ENCODE measurements at regions not wholly inside any gene's neighbourhood (a gene's known extent, or its start where the extent isn't known, plus 50 kb on each side); places are given as distances from the start of the nearest gene placed in this dataset.

DNA sequence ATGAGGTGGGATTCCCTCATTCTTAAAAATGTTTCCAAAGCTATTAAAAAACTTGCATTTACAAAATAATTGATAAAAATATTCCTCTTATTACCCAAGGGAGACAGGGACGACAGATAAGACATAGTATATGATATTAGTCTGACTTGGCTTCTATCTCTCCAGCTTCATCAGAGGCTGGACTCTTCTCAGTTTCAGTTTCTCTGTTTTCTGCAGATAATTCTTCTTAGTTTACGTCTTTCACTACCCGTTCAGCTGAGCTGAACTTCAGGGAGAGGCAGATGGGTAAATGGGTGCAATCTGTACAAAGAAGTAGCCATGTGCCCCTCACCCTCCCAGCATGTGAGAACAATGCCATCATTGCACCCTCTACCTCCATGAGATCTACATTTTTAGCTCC, 214.0 kb upstream of the SLIT2 start:
- TF ChIP-seq SIN3A (IDR thresholded peaks at IDR 0.05; ENCODE audit: borderline replicate concordance, insufficient read depth, low read depth, low read length), result no peak
- TF ChIP-seq, protein P1, sequence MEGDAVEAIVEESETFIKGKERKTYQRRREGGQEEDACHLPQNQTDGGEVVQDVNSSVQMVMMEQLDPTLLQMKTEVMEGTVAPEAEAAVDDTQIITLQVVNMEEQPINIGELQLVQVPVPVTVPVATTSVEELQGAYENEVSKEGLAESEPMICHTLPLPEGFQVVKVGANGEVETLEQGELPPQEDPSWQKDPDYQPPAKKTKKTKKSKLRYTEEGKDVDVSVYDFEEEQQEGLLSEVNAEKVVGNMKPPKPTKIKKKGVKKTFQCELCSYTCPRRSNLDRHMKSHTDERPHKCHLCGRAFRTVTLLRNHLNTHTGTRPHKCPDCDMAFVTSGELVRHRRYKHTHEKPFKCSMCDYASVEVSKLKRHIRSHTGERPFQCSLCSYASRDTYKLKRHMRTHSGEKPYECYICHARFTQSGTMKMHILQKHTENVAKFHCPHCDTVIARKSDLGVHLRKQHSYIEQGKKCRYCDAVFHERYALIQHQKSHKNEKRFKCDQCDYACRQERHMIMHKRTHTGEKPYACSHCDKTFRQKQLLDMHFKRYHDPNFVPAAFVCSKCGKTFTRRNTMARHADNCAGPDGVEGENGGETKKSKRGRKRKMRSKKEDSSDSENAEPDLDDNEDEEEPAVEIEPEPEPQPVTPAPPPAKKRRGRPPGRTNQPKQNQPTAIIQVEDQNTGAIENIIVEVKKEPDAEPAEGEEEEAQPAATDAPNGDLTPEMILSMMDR (IDR thresholded peaks at IDR 0.05), result no peak

Measured in Panc1 (cell line).